ENCODE measurements at regions not wholly inside any gene's neighbourhood (a gene's known extent, or its start where the extent isn't known, plus 50 kb on each side); places are given as distances from the start of the nearest gene placed in this dataset.
"Not testable (repeated sequence)": the region's sequence is repeated elsewhere in the genome, so short reads cannot be mapped to it uniquely, and the experiment has no call there.

- DNase-seq (ENCODE audit: low spot score) = no peak
Measured at GRCh38 chr2:66103581-66103980, 331.3 kb upstream of the MEIS1 start.

DNA sequence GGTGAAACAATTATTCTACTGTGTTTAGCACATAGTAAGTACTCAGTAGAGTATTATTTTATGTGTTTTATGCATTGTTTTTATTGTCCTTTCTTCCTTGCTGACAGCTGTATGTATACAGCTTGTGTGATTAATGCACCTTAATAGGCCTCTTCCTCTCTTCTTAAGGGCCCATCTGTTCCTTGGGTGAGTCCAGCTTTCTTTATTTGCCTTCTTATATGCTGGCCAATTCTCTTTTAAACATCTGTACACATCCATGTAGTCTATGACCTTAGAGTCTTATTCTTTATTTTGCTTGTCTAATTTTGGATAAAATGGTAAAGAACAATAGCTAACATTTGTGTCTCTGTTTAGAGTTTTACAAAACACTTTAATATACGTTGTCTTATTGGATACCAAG, 333.7 kb upstream of the MEIS1 start:
- DNase-seq (ENCODE audit: low spot score) = no peak

- no peak for DNase-seq (ENCODE audit: low spot score)
Measured at GRCh38 chr2:66095820-66096345, 339.0 kb upstream of the MEIS1 start.

- DNase-seq (ENCODE audit: low spot score) = not testable (repeated sequence)
Measured at GRCh38 chr2:66094689-66095088, 340.2 kb upstream of the MEIS1 start.

GRCh38 chr2:66093371-66093770, 341.6 kb upstream of the MEIS1 start:
- no peak for DNase-seq (ENCODE audit: low spot score)

DNA sequence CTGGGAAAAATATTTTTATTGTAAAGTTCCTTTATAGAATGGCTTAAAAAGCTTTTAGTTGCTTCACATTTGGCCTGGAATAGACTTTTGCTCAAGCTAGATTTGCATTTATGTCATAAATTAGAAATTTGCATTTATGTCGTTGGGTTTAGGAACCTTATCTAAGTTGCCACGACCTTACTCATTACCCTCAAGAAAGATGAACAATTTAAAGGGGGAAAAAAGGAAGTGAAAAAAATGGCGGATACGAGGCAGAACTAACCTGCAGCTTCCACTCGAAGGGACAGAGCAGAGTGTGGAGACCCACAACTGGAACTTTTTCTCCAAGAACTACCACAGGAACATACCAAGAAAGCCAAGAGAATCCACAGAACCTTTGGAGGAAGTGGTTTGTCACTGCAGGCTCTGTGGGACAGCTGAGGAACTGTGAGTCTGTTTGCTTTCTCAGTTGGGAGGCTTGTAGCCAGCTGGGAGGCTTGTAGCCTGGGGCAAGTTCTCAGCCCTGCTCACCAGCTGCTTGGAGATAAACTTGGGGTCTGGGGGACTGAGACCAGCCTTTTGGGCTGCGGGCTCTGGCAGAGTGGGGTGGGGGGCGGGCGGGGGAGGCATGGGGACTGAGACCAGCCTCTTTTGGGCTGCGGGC, 349.9 kb upstream of the MEIS1 start:
- no peak for DNase-seq (ENCODE audit: low spot score)

DNA sequence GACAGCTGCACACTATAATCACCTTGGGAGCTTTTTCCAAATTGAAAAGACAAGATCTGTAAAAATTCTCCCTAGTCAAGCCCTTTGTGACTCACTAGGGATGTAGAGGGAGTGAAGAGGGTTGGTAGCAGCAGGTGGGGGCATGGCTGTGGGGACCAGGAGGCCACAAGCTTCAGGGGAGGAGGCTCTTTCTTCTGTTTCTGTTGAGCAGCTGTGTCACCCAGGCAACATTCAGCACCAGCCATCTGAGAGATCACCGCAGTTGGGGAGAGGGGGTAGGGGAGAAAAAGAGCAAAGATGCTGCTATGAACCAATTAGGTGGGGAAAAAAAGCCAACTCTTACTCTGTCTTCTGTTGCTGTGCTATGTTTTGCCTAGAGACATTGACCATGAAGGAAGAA, 352.3 kb upstream of the MEIS1 start:
- no peak for DNase-seq (ENCODE audit: low spot score)

DNA sequence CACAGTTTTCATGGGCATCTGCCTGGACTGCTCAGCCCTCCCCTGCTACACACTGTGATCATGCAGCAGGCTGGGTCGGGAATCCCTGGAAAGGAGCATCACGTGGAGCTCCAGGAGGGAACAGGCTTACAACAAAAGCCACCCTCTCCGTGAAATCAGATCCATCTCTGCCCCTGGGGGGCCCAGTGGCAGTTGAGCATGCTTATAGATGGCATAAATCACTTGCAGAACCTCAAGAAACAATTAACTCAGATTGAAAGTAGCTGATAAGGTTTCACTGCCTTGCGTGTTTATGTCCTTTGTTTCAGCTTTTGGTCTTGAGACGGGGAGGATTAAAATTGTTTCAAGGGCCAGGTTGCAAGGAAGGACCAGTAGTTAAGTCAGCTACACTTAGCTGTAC, 354.8 kb upstream of the MEIS1 start:
- no peak for DNase-seq (ENCODE audit: low spot score)

DNA sequence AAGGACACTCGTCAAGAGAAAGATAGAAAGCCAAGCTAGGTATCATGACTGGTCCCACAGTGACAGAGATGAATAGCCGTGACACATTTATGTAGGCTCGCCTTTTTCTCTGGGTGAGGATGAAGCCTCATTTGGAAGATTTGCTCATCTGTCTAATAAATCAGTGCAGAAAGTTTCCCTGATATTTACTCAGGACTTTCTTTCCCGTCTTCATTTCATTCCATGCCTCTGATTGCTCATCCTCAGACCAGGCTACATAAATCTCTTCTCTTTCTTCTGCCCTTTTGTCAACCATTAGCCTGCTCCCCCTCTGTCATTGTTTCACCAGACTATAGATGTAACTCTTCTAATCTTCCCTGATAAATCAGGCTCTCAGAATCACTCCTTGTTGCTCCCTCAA, 361.8 kb upstream of the MEIS1 start:
- no peak for DNase-seq (ENCODE audit: low spot score)

- DNase-seq (ENCODE audit: low spot score) = no peak
Measured at GRCh38 chr2:66070721-66071602, 364.0 kb upstream of the MEIS1 start.

GRCh38 chr2:66069937-66070720, 364.8 kb upstream of the MEIS1 start:
- DNase-seq (ENCODE audit: low spot score) = no peak

DNA sequence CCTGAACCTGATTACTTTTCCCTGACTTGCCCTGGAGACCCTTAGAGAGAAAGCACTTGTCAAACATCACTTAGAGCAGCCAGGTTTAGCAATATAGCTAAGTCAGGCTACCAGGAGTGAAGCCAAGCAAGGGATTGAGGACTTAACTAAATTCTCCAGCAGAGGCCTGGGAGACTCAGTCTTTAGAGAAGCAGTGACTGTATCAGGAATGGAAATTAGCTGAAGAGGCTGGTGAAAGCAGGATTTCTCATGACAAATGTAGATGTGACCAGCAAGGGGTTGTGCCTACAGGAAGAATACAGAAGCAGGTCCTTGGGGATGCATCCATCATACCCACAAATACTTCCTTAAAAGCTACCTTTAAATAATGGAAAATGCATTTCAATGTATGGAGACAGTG, 368.9 kb upstream of the MEIS1 start:
- DNase-seq (ENCODE audit: low spot score) = no peak

- DNase-seq (ENCODE audit: low spot score) = no peak
Measured at GRCh38 chr2:66059332-66059731, 375.6 kb upstream of the MEIS1 start.

DNA sequence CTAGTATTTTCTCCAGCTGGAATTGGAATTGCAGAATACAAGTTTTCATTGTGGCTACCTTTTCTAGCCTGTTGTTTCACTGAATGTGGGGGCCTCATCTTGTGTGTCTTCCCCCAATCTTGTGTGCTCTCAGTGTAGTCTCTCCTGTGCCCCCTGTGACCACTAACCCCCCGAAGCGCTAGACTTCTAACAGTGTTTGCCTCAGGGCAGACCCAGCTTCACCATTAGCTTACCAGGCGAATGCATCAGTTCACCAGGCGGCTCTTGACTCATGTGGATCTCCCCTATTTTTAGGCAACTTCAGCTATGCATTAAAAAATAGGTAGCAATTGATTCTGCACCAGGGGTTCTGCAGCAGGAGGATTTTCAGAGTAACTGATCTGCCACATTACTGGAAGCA, 376.2 kb upstream of the MEIS1 start:
- no peak for DNase-seq (ENCODE audit: low spot score)

- no peak for DNase-seq (ENCODE audit: low spot score)
Measured at GRCh38 chr2:66057844-66058243, 377.1 kb upstream of the MEIS1 start.

DNA sequence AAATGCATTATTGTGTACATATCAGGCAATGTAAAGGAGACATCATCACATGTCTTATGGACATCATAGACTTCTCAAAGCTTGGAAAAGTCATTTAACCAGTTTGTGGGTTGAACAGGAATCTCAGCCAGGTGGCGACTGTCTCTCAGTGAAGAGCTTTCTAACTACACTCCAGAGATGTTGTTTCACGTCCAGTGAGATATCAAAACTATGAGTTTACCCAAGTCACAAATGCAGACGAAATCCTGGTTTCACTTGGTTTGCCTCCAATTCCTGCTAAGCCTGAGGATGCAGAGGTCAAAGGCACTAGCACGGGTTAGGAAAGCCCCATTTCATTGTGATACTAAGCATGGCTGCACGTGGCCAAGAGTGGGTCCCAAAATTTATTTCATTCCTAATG, 384.5 kb upstream of the MEIS1 start:
- no peak for DNase-seq (ENCODE audit: low spot score)

DNA sequence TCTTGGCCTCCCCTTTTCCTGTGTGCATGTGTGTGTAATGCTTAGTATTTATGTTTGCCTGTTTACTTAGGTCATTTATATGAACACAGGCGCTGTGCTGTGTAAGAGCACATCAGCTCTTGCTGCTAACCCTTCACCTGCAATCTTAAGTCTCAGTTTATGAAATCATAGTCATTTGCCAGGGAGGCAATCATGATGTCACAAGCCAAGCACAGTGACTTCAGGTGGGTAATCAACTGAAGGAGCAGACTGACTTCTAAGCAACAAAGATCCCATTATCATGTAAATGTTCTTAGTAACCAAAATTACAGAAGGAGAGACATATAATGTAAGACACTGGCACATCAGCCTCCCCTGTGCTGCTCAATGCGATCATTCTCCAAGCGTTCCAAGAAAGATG, 386.3 kb upstream of the MEIS1 start:
- DNase-seq (ENCODE audit: low spot score) = no peak

DNA sequence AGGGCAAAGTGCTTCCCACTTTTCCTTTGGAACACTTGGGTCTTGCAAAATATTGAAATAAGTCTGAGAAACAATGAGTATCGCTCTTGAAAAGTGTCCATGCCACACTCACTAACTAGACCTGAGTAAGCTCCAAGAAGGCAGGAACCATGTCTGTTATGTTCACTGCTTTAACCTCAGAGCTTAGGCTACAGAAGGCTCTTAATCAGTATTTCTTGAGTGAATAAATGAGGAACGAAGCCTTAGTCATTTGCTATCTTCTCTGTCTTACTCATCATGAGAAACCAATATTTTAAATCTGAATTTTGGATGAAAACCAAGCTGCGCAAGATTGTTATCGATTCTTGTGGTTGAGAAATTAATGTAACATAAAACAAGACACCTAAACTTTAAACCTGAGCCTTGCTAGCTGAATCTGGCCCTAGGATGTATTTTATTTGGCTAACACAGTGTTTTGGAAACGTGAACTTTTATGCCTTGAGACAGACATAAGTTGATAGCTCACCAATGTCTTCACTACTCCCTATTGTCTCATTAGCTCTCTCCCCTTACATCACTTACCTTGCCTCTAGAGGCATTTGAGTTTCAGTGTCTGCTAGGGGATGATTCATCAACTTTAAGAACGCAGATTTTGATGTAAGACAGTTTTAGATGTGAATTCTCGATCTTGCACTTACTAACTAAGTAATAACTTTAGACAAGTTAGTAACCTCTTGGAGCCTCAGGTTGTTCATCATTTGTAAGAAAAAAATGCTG, 392.8 kb upstream of the MEIS1 start:
- no peak for DNase-seq (ENCODE audit: low spot score)

- DNase-seq (ENCODE audit: low spot score) = no peak
Measured at GRCh38 chr2:66036948-66037347, 398.0 kb upstream of the MEIS1 start.

- no peak for DNase-seq (ENCODE audit: low spot score)
Measured at GRCh38 chr2:66034467-66034866, 400.5 kb upstream of the MEIS1 start.

GRCh38 chr2:66032226-66032775, 402.6 kb upstream of the MEIS1 start:
- DNase-seq (ENCODE audit: low spot score) = no peak

DNA sequence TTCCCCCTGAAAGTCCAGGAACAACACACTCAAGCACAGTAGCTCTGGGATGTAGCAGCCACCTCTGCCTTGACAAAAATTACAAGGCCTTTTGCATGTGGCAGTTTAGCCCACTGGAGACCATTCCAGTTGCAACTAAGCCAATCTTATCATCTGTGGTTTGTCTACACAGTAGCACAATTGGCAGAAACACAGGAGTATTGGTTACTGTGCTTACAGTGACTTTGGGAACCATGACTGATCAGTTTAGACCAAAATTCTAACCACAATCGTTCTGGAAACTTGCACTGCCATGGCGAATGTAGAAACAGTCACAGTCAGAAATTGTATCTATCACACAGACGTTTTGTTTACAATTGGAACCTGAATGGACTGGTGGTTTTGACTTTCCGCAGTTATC, 403.7 kb upstream of the MEIS1 start:
- no peak for DNase-seq (ENCODE audit: low spot score)
